ENCODE measurements at regions not wholly inside any gene's neighbourhood (a gene's known extent, or its start where the extent isn't known, plus 50 kb on each side); places are given as distances from the start of the nearest gene placed in this dataset.

DNA sequence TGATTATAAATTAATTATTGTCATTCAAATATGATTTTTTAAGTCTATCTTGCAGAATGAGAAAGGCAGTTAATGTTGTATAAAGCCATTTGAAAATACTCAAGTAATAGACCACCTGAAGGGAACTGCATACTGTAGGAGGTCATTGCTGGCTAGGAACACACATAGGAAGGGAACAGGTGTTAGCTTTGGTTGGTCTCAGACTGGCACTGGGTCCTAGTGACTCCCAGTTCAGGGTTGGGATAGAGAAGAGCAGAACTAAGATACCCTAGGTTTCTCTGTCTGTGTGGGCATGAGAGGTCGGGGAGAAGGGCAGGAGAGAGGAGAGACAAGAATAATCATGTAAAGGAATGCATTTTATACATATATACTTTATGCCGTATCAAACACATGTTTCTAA is 559.0 kb upstream of the GOLIM4 start:
- Histone ChIP-seq H3K36me3 (replicated peaks in 1 of 2) (no peaks in the 10 kb centered on the region), H3K27me3 (no peaks in the 10 kb centered on the region), H3K27ac (no peak overlapping the region), H3K4me1 (replicated peaks in 1 of 2) (no peaks in the 10 kb centered on the region), H3K9me3 (replicated peaks in 1 of 3) (no peaks in the 10 kb centered on the region), H3K4me3 (no peak overlapping the region)
- intact Hi-C loops (cut with DNase I), result no loop called here
- WGBS, 4 donors, result 52 to 77% (median 68%) methylated on average over 2 of the region's 2 CpGs
- DNase-seq, result no peak
- TF ChIP-seq POLR2A (IDR thresholded peaks at IDR 0.05), result no peak
- TF ChIP-seq, protein P1, sequence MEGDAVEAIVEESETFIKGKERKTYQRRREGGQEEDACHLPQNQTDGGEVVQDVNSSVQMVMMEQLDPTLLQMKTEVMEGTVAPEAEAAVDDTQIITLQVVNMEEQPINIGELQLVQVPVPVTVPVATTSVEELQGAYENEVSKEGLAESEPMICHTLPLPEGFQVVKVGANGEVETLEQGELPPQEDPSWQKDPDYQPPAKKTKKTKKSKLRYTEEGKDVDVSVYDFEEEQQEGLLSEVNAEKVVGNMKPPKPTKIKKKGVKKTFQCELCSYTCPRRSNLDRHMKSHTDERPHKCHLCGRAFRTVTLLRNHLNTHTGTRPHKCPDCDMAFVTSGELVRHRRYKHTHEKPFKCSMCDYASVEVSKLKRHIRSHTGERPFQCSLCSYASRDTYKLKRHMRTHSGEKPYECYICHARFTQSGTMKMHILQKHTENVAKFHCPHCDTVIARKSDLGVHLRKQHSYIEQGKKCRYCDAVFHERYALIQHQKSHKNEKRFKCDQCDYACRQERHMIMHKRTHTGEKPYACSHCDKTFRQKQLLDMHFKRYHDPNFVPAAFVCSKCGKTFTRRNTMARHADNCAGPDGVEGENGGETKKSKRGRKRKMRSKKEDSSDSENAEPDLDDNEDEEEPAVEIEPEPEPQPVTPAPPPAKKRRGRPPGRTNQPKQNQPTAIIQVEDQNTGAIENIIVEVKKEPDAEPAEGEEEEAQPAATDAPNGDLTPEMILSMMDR (IDR thresholded peaks at IDR 0.05), result no peak

DNA sequence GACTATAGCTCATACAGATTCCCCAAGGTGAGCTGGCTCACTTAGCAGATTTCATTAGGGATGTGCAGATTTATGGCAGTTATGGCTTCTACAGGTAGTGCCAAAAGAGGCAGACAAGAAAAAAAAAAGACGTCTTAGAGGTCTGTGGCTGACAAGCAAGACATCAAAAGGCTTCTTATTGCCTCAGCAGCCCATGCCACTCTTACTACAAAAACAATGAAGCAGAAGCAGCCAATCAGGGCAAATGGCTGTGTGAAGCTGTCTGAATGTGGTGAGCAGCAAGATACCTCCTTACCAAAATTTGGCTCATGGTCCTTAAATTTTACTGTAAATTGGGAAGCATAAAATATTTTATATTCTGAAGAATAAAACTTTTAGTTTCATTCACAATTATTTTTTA is 557.5 kb upstream of the GOLIM4 start:
- no peaks in the 10 kb centered on the region for H3K36me3 ChIP-seq (replicated peaks in 1 of 2)
- no peak overlapping the region for H3K4me3 ChIP-seq
- no peaks in the 10 kb centered on the region for H3K4me1 ChIP-seq (replicated peaks in 1 of 2)
- H3K27ac ChIP-seq, result no peak overlapping the region
- TF ChIP-seq, protein P1 (IDR thresholded peaks at IDR 0.05), result no peak
- no peak for TF ChIP-seq POLR2A (IDR thresholded peaks at IDR 0.05)
- intact Hi-C loops (cut with DNase I), result no loop called here
- H3K27me3 ChIP-seq, result no peaks in the 10 kb centered on the region
- H3K9me3 ChIP-seq (replicated peaks in 1 of 3), result no peaks in the 10 kb centered on the region
- WGBS, 4 donors, result 21 to 39% (median 34%) methylated on average over 1 of the region's 1 CpG
- no peak for DNase-seq

DNA sequence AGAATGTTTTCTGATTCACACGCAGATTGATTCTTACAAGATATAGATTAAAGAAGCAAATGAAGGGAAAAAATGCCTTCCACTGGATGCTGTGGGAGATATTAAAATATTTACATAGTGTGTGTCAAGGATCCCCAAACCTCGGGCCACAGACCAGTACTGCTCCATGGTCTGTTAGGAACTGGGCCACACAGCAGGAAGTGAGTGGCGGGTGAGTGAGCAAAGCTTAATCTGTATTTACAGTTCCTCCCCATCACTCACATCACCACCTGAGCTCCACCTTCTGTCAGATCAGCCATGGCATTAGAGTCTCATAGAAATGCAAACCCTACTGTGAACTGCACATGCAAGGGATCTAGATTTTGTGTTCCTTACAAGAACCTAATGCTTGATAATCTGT is 552.6 kb upstream of the GOLIM4 start:
- 60 to 84% (median 73%) methylated on average over 3 of the region's 3 CpGs for WGBS, 4 donors
- DNase-seq, result no peak
- H3K27ac ChIP-seq, result no peak overlapping the region
- no peak for TF ChIP-seq POLR2A (IDR thresholded peaks at IDR 0.05)
- TF ChIP-seq, protein P1 (IDR thresholded peaks at IDR 0.05), result no peak
- intact Hi-C loops (cut with DNase I), result no loop called here
- H3K36me3 ChIP-seq (replicated peaks in 1 of 2), result no peaks in the 10 kb centered on the region
- H3K27me3 ChIP-seq, result no peaks in the 10 kb centered on the region
- H3K4me3 ChIP-seq, result no peak overlapping the region
- no peaks in the 10 kb centered on the region for H3K9me3 ChIP-seq (replicated peaks in 1 of 3)
- H3K4me1 ChIP-seq (replicated peaks in 1 of 2), result no peaks in the 10 kb centered on the region

DNA sequence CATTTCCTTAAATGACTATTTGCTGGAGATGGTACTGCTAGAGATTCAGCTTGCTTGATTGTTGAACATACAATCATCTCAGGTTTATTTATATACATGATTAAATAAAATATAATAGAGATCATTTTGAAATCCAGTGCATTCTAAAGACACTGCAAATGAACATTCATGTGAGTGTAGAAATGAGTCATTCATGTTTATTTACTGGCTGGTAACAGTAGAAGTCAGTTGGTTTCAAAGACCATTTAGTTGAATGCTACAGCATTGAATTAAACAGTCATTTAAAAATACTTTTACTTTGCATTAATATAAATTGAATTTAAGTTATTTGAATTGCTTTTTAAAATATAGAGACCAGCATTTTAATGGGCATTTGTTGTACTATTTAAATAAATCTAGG is 551.9 kb upstream of the GOLIM4 start:
- intact Hi-C loops (cut with DNase I), result no loop called here
- no peaks in the 10 kb centered on the region for H3K27me3 ChIP-seq
- no peak for DNase-seq
- H3K4me1 ChIP-seq (replicated peaks in 1 of 2), result no peaks in the 10 kb centered on the region
- H3K4me3 ChIP-seq, result no peak overlapping the region
- no peak for TF ChIP-seq POLR2A (IDR thresholded peaks at IDR 0.05)
- TF ChIP-seq, protein P1 (IDR thresholded peaks at IDR 0.05), result no peak
- H3K36me3 ChIP-seq (replicated peaks in 1 of 2), result no peaks in the 10 kb centered on the region
- H3K27ac ChIP-seq, result no peak overlapping the region
- H3K9me3 ChIP-seq (replicated peaks in 1 of 3), result no peaks in the 10 kb centered on the region

Data from adrenal gland (tissue), 9 donors.